NCI-H526 treated with DMSO at 0.1 percent for 48 hours (cell line): ENCODE measurements at regions not wholly inside any gene's neighbourhood (a gene's known extent, or its start where the extent isn't known, plus 50 kb on each side); places are given as distances from the start of the nearest gene placed in this dataset.

Experiments
- DNase-seq: peaks from one replicate; lab custom pipeline; 2025; lab: John Stamatoyannopoulos, UW

DNA sequence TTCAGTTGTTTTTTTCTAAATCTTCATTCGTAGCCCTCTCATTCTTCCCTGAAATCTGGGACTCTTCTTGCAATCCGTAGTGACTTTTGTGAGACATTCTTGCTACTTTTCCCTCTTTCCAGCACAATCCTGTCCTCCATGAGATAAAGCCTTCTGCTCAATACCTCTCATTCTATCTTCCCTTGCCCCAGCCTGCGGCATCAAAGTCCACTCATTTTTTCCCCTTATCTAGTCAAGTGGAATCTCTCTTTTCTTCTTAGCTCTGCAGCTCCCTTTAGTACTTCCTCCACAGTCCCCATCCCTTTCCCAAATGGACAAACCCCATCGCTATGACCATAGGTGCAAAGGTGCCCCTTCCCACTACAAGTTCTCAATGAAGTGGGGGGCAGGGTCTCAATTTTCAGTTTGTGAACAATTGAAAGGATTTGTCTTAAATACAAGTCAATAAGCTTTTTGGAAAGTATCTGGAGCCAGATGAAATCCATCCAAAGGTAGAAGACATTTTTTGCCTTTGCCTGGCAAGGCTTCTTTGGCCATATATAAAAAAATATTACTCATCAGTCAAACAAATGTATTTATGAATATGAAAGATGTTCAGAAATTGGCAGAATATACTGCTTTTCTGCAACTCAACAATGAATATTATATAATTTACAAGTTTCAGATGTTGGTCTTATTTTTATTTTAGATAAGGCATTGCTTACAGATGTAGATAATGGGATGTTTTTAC lies 179.4 kb downstream of the SNAPC1 start:
- no peak for DNase-seq

DNA sequence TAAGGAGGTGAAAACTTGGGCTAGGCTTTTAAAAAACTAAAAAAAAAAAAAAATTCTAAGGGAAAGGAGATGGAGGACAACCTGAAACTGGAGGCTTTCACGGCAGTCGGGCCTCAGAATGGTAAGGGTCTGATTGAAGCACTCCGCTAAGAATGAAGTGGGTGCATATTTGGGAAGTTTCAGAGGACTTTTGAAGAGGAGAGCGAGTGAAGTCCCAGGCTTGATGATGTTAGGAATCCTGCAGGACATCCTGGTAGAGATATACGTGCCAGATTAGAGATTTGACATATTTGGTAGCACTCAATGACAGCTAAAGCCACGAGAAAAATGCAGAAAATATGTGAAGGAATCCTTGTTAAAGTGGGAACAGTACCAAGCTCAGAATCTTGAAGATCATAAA lies 186.2 kb downstream of the SNAPC1 start:
- DNase-seq: no peak

DNA sequence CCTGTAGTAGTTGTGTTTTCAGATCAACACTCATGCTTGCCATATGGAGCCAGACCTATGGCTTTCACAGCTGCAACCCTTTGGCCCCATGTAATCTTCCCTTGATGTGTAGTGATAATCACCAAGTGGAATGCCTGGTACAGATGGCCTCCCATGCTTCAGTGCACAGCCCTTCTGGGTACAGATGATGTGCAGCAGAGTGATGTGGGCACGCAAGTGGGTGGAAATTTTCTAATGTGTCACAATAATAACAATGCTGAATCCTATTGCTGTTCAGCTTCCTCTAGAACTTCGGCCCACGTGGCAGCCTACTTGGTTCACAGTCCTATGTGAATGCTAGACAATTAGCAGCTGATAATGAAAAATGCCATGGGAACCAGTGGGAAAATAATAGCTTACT lies 188.1 kb downstream of the SNAPC1 start:
- no peak for DNase-seq

DNA sequence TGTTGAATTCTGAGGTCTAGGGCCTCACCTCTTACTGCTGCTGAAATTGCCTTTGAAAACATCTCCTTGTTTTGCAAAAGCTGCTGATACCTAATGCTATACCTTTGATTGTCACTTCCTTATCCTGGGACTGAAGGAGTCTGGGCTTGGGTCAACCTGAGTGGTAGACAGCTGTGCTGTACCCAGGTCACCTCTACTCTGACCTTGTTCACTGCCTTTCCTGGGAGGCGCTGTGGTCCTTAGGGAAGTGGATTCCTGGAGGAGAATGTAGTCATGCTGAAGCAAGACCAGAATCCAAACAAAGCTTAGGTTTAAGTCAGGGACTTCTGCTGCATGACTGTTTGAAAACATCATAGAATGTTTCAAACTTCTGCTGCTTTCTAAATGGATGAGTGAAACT lies 191.4 kb downstream of the SNAPC1 start:
- DNase-seq: no peak

DNA sequence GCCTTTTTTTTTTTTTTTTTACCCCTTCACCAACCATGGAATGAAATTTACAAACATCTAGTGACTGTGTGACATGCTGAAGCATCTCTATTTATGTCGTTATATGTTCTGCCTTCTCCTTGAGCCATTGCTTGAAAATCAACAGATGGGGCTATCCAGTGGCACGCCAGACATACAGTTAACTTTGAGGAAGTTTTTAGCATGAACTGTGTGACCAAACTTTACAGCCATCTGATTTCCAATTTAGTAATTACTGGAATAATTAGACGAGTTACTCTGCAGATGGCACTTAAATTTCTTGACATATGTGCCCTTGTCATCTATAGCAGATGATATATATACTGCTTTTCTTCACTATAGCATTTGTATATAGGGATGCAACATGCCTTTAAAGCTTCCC lies 192.1 kb downstream of the SNAPC1 start:
- DNase-seq: no peak

DNA sequence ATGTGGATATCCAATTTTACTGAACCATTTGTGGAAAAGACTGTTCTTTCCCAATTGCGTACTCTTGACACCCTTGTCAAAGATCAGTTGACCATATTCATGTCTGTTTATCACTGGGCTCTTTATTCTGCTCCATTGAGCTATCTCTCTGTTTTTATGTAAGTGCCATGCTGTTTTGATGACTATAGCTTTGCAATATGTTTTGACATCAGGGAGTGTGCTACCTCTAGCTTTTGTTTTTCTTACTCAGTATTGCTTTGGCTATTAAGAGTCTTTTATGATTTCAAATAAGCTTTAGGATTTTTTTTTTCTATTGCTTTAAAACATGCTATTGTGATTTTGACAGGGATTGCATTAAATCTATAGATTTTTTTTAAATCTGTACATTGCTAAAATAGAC lies 194.3 kb downstream of the SNAPC1 start:
- DNase-seq: no peak

DNA sequence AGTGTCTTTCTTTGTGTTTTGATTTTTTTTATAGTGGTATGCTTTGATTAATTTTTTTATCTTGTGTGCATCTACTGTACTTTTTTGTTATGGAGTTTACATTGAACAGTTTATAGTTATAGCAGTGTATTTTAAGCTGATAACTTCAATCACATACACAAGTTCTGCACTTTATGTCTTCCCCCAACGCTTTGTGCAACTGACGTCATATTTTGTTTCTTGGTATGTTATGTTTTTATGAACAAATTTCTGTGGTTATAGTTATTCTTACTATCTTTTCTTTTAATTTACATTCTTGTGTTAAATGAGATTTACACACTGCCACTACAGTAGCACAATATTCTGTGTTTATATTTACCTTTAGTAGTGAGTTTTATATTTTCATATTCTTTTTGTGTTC lies 197.1 kb downstream of the SNAPC1 start:
- no peak for DNase-seq

DNA sequence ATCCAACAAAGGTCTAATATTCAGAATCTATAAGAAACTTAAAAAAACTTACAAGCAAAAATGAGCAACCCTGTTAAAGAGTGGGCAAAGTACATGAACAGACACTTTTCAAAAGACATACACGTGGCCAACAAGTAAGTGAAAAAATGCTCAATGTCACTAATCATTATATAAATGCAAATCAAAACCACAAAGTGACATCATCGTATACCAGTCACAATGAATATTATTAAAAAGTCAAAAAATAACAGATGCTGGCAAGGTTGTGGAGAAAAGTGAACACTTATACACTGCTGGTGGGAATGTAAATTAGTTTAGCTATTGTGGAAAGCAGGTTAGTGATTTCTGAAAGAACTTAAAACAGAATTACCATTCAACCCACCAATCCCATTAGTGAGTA lies 199.1 kb downstream of the SNAPC1 start:
- DNase-seq: no peak

DNA sequence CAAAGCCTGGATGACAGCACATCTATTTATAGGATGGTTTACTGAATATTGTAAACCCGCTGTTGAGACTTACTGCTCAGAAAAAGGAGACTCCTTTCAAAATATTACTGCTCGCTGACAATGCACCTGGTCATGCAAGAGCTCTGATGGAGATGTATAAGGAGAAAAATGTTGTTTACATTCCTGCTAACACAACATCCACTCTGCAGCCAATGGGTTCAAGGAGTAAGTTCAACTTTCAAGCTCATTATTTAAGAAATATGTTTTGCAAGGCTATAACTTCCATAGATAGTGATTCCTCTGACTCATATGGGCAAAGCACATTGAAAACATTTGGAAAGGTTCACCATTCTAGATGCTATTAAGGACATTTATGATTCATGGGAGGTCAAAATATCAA lies 201.7 kb downstream of the SNAPC1 start:
- DNase-seq: no peak

DNA sequence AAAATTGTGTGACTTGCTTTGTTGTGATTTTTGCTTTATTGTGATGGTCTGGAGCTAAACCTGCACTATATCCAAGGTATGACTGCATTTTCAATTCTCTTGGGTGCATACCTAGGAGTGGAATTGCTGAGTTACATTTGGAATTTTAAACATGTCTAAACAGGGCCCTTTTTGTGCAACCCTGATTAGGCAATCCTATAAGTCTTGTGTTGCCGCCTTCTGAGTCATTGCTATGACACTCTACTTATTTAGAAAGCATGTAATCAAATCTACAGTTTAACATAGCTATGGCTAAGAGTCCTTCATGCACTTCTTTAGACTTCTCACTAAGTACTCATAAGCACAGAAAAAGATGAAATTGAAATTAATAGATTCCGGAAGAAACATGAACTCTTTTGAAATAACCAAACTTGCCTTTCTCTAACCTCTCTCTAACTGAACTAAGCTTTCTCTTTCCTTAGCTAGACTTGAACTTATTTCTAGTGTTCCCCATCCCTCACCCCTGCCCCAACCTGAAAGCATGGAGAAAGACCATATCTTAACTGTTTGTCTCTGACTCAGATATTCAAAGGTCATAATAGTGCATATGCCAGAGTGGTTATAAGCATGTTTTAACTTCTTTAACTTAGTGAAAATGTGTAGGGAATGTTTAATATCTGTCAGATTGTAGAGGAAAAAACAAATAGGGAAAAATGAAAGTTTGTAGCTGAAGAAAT lies 203.0 kb downstream of the SNAPC1 start:
- no peak for DNase-seq

DNA sequence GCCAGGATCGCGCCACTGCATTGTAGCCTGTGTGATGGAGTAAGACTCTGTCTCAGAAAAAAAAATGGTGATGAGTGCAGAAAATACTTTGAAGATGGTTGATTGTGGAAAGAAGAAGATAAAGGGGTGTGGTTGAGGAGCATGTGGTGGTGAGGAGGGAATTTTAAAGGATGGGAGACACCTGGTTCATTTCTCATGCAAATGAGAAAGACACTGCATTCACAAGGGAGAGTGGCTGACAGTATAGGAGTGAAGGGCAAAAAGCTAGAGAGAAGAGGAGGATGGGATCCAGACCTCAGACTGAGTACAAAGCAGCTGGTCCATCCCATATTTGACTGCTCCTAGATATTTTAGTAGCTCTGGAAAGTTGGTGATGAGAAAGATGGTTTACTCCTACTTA lies 206.0 kb downstream of the SNAPC1 start:
- no peak for DNase-seq

DNA sequence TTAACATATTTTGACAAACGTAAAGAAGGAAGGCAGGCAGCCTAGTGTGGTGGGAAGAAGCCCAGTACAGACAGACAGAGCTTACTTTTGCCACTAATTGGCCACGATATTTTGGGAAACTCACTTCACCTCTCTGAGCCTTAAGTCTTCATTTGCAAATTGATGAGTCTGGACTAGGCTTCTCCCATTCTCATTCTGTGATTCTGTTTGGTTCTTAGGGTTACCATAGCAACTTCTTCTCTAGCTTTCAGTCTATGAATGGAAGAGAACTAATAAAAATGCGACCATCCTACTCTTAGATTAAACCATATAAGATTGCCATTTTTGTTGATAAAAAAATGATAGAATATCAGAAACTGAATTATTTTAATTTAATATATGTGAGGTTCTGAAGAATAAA lies 210.5 kb downstream of the SNAPC1 start:
- DNase-seq: no peak

DNA sequence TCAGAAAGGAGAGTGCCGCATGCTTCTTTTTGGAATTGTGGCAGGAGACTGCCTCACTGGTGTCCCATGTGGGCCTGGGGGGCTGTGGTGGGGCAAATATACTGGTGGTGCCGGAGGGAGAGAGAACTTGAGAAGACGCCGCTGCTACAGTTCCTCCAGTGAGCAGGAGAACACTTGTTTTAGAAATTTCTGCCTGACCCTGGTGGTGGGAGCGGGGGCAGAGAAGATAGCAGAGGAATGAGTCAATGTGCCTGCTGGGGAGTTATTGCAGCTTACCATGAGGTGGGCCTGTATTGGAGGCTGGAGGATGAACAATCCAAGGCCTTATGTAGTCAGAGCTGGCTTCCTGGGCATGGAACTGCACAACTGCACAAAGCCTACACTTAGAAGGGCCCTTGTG lies 211.8 kb downstream of the SNAPC1 start:
- no peak for DNase-seq

DNA sequence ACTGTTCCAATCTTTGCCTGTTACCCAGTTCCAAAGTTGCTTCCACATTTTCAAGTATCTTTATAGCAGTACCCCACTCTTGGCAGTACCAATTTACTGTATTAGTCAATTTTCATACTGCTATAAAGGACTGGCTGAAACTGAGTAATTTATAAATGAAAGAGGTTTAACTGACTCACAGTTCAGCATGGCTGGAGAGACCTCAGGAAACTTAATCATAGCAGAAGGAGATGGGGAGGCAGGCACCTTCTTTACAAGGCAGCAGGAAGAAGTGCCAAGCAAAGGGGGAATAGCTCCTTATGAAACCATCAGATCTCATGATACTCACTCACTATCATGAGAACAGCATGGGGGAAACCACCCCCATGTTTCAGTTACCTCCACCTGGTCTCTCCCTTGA lies 215.0 kb downstream of the SNAPC1 start:
- no peak for DNase-seq

DNA sequence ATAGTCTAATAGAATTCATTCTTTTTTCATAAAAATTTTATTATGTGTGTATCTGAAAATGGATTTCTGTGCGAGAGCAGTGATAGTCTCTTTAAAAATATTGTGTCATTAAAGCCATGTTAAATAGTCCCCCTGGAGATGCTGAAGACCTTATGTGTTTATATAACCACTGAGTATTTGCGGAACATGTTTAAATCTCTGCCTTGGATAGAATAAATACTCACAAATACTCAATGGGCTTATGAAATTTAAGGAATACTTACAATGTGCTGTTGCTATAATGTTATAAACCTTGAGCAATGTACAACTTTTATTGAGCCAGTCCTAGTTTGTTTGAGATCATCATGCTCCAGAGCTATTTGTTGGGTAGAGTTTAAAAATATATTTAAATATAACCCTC lies 226.0 kb downstream of the SNAPC1 start:
- no peak for DNase-seq

DNA sequence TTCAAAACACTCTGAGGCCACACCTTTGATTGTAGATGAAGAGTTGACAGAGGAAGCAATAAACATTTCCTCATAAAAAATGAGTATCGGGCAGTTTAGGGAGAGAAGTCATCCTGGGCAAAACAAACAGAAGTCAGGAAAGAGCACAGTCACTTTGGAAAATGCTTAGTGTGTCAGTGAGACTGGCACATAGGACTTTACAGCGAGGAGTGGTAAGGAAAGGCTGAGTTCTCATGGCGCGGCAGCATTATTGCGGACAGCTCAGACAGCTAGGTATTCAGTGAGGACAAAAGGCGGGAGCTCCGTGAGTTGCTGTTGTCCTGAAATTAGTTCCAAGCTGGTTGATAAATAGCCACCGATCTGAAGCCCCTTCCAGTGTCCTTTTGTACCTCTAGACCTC lies 229.9 kb downstream of the SNAPC1 start:
- no peak for DNase-seq

DNA sequence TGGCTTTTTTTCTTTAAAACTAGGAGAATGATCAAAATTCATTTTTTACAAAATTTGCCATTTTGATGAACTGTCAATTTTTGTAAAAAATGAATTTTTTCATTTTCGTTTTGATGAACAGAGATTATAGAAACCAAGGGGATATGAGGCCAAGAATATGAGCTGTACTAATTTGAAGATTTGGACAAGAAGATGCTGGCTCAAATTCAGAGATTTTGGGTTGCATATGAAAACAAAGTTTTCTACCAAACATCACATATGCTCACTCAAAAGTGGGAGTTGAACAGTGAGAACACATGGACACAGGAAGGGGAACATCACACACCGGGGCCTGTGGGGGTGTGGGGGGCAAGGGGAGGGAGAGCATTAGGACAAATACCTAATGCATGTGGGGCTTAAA lies 230.7 kb downstream of the SNAPC1 start:
- no peak for DNase-seq

DNA sequence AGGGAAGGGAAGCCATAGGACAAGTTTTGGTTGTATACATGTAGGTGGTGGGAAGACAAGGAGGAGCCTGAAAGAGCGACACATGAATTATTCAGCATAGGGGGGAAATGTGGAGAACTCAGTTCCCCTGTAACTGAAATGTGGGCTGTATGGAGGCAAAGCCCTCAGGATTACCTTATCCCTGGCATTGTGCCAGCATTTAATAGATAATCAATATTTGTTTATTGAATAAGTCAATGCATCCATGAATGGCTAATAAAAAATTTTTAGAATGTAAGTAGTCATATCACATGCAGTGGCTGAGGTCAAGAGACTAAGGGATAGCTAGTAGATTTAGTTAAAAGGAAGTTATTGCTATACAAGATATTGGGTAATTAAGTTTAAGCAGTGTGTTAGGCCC lies 232.4 kb downstream of the SNAPC1 start:
- DNase-seq: no peak

DNA sequence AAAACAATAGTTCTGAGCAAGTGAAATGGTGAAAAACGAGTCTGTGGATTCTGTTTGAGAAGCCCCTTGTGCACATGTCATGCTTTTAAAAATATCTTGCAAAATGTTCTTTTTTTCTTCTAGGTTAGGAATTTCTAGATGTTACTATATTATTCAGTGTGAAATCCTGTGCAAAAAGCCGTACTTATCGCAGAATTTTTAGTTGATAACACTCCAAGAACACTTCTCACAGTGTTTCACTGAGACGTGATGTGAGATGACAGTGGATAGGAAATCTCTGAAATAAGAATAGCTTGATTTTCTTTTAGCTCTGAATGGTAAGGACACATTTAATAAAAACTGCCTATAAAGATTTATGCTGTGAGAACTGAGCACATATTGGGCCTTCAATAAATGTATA lies 234.5 kb downstream of the SNAPC1 start:
- DNase-seq: no peak

DNA sequence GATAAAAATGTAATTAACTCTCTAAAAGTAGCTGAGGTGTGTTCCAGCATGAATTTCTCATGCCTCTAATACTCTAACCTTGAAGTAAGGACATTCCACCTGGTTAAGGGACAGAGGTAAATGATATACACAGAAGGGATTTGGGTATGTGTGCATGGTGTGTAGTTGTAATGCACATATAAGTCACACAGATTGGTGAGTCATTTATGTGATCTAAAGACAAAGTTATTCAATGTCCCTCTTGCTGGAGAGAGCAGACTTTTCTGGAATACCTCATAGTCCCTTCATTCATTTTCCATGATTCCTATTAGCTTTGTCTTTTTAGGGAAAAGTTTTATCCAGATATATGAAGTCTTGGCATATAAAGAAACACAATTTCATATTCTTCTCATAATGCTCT lies 234.9 kb downstream of the SNAPC1 start:
- DNase-seq: no peak

DNA sequence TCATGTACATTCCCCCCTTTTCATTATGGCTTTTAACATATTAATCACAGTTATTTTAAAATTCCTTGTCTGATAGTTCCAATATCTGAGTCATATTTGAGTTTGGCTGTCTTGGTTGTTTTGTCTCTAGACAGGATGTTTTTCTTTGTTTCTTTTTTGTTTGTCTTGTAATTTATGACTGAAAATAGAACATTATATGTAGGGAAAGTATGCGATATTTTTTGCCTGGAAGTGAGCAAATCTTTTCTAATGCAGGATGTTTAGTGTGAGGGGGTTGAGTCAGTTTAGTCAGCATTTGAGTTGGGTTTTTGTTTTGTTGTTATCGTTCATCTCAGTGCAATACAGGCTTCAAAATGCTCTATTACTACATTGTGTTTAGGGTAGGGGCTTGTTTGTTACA lies 239.7 kb downstream of the SNAPC1 start:
- no peak for DNase-seq

DNA sequence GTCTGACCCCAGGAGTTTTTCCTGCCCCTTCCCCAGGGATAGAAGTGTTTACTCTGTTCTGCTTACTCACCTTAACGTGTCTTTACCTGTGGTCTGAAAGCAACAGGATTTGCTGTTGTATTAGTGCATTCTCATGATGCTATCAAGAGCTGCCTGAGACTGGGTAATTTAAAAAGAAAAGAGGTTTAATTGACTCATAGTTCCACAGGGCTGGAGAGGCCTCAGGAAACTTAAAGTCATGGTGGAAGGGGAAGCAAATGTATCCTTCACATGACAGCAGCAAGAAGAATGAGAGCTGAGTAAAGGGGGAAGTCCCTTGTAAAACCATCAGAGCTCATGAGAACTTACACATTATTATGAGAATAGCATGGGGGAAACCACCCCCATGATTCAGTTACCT lies 240.4 kb downstream of the SNAPC1 start:
- no peak for DNase-seq

DNA sequence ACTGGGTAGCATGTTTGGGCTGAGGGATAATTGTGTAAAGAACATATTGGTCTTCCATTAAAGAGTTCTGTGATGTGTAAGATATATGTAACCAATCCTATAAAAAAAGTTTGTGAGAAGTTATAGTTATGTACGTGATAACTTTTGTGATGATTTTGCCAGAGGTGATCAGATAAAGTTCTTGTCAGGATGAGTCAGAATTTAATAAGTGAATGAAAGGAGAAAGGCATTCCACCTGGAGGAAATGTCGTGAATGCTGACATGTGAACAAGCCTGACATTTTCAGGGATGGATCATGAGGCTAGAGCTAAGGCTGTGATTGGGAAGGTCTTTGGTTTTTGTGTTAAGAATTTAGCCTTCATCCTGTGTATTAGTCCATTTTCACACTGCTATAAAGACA lies 241.5 kb downstream of the SNAPC1 start:
- no peak for DNase-seq

DNA sequence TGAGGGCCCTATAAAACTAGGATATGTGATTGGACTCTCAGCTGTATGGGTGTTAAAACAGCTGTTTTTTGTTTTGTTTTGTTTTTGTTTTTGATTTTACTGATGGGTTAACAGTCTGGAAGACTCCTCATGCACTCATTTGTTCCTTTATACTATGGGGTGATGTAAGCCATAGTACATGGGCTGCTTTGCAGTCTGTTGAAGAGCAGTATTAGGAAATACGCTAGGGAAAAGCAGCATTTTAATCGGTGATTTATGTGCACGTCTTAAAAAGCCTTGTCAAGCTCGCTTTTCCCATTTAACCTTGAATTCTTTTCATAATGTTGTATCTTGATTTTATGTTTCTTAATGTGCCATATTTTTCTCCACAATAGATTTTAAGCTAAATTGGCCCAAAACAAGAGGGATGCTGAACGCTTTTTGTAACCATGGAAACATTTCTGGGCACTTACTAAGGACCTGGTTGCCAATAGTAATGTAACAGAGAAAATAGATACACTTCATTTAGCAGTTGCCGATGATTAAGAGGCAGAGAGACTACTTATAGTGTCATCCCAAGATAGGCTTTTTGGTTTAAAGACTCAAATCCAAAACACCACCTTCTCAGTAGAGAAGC lies 244.0 kb downstream of the SNAPC1 start:
- DNase-seq: no peak
